ENCODE measurements at regions not wholly inside any gene's neighbourhood (a gene's known extent, or its start where the extent isn't known, plus 50 kb on each side); places are given as distances from the start of the nearest gene placed in this dataset.

- Histone ChIP-seq H4K20me1 (ENCODE audit: insufficient read depth, low read length) (no peaks in the 10 kb centered on the region), H3K27me3 (ENCODE audit: insufficient read depth, low read length) (peaks cover 4% of the 10 kb centered on the region), H3K4me1 (ENCODE audit: insufficient read depth, low read length) (peaks cover 13% of the 10 kb centered on the region), H3K9ac (ENCODE audit: low read length) (no peak overlapping the region), H3K4me2 (ENCODE audit: low read length) (no peak overlapping the region), H3K4me3 (ENCODE audit: insufficient read depth, low read depth, low read length) (no peak overlapping the region), H3K27ac (ENCODE audit: low read depth, low read length) (no peak overlapping the region), H3K79me2 (ENCODE audit: insufficient read depth, low read length) (no peaks in the 10 kb centered on the region), H2AFZ (ENCODE audit: low read depth, low read length) (no peak overlapping the region), H3K9me3 (ENCODE audit: insufficient read depth, low read depth, low read length) (no peaks in the 10 kb centered on the region), H3K36me3 (ENCODE audit: insufficient read depth, low read length) (no peaks in the 10 kb centered on the region)
- no peak overlapping the region for H3K4me3 Mint-ChIP-seq (ENCODE audit: unreplicated experiment)
- no peaks in the 10 kb centered on the region for H3K36me3 Mint-ChIP-seq (ENCODE audit: low read depth, unreplicated experiment)
- H3K4me1 Mint-ChIP-seq (ENCODE audit: low read depth, unreplicated experiment) = peaks cover 7% of the 10 kb centered on the region
- FAIRE-seq (no peak), DNase-seq (ENCODE audit: low read depth) (no peak)
- H3K27ac Mint-ChIP-seq (ENCODE audit: unreplicated experiment) = no peak overlapping the region
- peaks cover 20% of the 10 kb centered on the region for H3K27me3 Mint-ChIP-seq (ENCODE audit: low read depth, unreplicated experiment)
- TF ChIP-seq EZH2 (IDR thresholded peaks at IDR 0.05; ENCODE audit: insufficient read depth, low read length) (no peak), CTCF (IDR thresholded peaks at IDR 0.05; ENCODE audit: insufficient read depth, low read depth, low read length) (no peak)
- no peaks in the 10 kb centered on the region for H3K9me3 Mint-ChIP-seq (ENCODE audit: unreplicated experiment)
These were observed 71.1 kb upstream of the CTDP1 start for GRCh38 chr18:79608535-79608934.

- Mint-ChIP-seq H3K36me3 (ENCODE audit: low read depth, unreplicated experiment) (no peaks in the 10 kb centered on the region), H3K27me3 (ENCODE audit: low read depth, unreplicated experiment) (peaks cover 23% of the 10 kb centered on the region), H3K4me3 (ENCODE audit: unreplicated experiment) (no peak overlapping the region), H3K27ac (ENCODE audit: unreplicated experiment) (no peak overlapping the region), H3K9me3 (ENCODE audit: unreplicated experiment) (no peaks in the 10 kb centered on the region), H3K4me1 (ENCODE audit: low read depth, unreplicated experiment) (peaks cover 7% of the 10 kb centered on the region)
- Histone ChIP-seq H3K4me3 (ENCODE audit: insufficient read depth, low read depth, low read length) (no peak overlapping the region), H3K79me2 (ENCODE audit: insufficient read depth, low read length) (no peaks in the 10 kb centered on the region), H3K9ac (ENCODE audit: low read length) (no peak overlapping the region), H3K9me3 (ENCODE audit: insufficient read depth, low read depth, low read length) (no peaks in the 10 kb centered on the region), H3K36me3 (ENCODE audit: insufficient read depth, low read length) (no peaks in the 10 kb centered on the region), H2AFZ (ENCODE audit: low read depth, low read length) (no peak overlapping the region), H4K20me1 (ENCODE audit: insufficient read depth, low read length) (no peaks in the 10 kb centered on the region), H3K27ac (ENCODE audit: low read depth, low read length) (no peak overlapping the region), H3K4me2 (ENCODE audit: low read length) (no peak overlapping the region), H3K4me1 (ENCODE audit: insufficient read depth, low read length) (peaks cover 13% of the 10 kb centered on the region), H3K27me3 (ENCODE audit: insufficient read depth, low read length) (peaks cover 4% of the 10 kb centered on the region)
- FAIRE-seq = no peak
- no peak for DNase-seq (ENCODE audit: low read depth)
- no peak for TF ChIP-seq EZH2 (IDR thresholded peaks at IDR 0.05; ENCODE audit: insufficient read depth, low read length)
- no peak for TF ChIP-seq CTCF (IDR thresholded peaks at IDR 0.05; ENCODE audit: insufficient read depth, low read depth, low read length)
These were observed 70.6 kb upstream of the CTDP1 start for GRCh38 chr18:79608999-79609461.

GRCh38 chr18:79609841-79610281, 69.7 kb upstream of the CTDP1 start:
- no peak for DNase-seq (ENCODE audit: low read depth)
- no peaks in the 10 kb centered on the region for H3K79me2 ChIP-seq (ENCODE audit: insufficient read depth, low read length)

More at GRCh38 chr18:79609841-79610281, 69.7 kb upstream of the CTDP1 start:
- H3K9ac ChIP-seq (ENCODE audit: low read length) = no peak overlapping the region
- Mint-ChIP-seq H3K4me1 (ENCODE audit: low read depth, unreplicated experiment) (peaks cover 7% of the 10 kb centered on the region), H3K27me3 (ENCODE audit: low read depth, unreplicated experiment) (peaks cover 23% of the 10 kb centered on the region), H3K27ac (ENCODE audit: unreplicated experiment) (no peak overlapping the region), H3K36me3 (ENCODE audit: low read depth, unreplicated experiment) (no peaks in the 10 kb centered on the region), H3K4me3 (ENCODE audit: unreplicated experiment) (no peak overlapping the region), H3K9me3 (ENCODE audit: unreplicated experiment) (no peaks in the 10 kb centered on the region)
- no peak overlapping the region for H3K4me3 ChIP-seq (ENCODE audit: insufficient read depth, low read depth, low read length)
- peaks cover 13% of the 10 kb centered on the region for H3K4me1 ChIP-seq (ENCODE audit: insufficient read depth, low read length)
- no peak overlapping the region for H3K27ac ChIP-seq (ENCODE audit: low read depth, low read length)
- H3K9me3 ChIP-seq (ENCODE audit: insufficient read depth, low read depth, low read length) = no peaks in the 10 kb centered on the region
- no peak for FAIRE-seq
- no peaks in the 10 kb centered on the region for H4K20me1 ChIP-seq (ENCODE audit: insufficient read depth, low read length)
- no peak overlapping the region for H3K4me2 ChIP-seq (ENCODE audit: low read length)
- H2AFZ ChIP-seq (ENCODE audit: low read depth, low read length) = no peak overlapping the region
- TF ChIP-seq CTCF (IDR thresholded peaks at IDR 0.05; ENCODE audit: insufficient read depth, low read depth, low read length) (no peak), EZH2 (IDR thresholded peaks at IDR 0.05; ENCODE audit: insufficient read depth, low read length) (no peak)
- peaks cover 4% of the 10 kb centered on the region for H3K27me3 ChIP-seq (ENCODE audit: insufficient read depth, low read length)
- no peaks in the 10 kb centered on the region for H3K36me3 ChIP-seq (ENCODE audit: insufficient read depth, low read length)

All from astrocyte (in vitro differentiated cells and primary cell).